Activated naive CD4-positive, alpha-beta T cell treated with anti-CD3 and anti-CD28 coated beads for 36 hours (primary cell): ENCODE measurements at regions not wholly inside any gene's neighbourhood (a gene's known extent, or its start where the extent isn't known, plus 50 kb on each side); places are given as distances from the start of the nearest gene placed in this dataset.

Experiments
- CTCF ChIA-PET: fragments of 350-600 bp; sonication (Branson Sonifier 250); formaldehyde crosslinking; loops from one replicate; lab custom pipeline; 2021; ENCODE audit warnings: antibody characterized with exemption; lab: Charles Lee
- DNase-seq: peaks from one replicate; pipeline ENCODE4 v3.0.0-alpha.2; 2020
- H3K27ac Mint-ChIP-seq: one replicate; pipeline ENCODE4 v1.8.0; 2021; ENCODE audit warnings: mild to moderate bottlenecking, mixed read lengths
- H3K27me3 Mint-ChIP-seq: one replicate; pipeline ENCODE4 v1.8.0; 2021; ENCODE audit warnings: low read depth, mixed read lengths
- H3K36me3 Mint-ChIP-seq: one replicate; pipeline ENCODE4 v1.8.0; 2021; ENCODE audit warnings: low read depth, mixed read lengths
- H3K4me1 Mint-ChIP-seq: one replicate; pipeline ENCODE4 v1.8.0; 2021; ENCODE audit warnings: low read depth, mixed read lengths
- H3K4me3 Mint-ChIP-seq: one replicate; pipeline ENCODE4 v1.8.0; 2021; ENCODE audit warnings: mild to moderate bottlenecking, moderate library complexity, mixed read lengths
- H3K9me3 Mint-ChIP-seq: one replicate; pipeline ENCODE4 v1.8.0; 2021; ENCODE audit warnings: mixed read lengths
- intact Hi-C: fragments of 100-400 bp; cut with micrococcal nuclease; formaldehyde crosslinking; loops from one replicate; pipeline ENCODE4 v1.15.1; 2023

DNA sequence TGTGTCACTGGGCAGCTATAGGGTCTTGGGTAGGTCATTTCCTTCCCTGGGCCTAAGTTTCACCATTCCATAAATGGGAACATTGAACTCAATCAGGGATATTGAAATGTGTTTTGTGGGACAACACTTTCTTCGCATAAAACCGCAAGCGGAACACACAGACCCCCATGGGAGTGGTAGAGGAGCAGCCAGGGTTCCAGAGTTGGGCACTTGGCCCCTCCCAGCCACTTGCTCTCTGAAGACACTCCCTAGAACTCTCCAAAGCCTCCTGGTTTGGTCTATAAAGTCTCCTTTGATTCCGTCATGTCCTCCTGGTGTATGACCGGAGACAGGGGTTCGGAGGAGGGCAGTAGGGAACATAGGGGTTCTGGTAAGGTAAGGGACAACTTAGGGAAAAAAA, 271.7 kb downstream of the UACA start:
- Mint-ChIP-seq H3K36me3 (no peaks in the 10 kb centered on the region), H3K27me3 (peaks cover 1% of the 10 kb centered on the region), H3K9me3 (no peaks in the 10 kb centered on the region), H3K27ac (peak overlapping the region; percentile 95), H3K4me1 (peaks cover 64% of the 10 kb centered on the region), H3K4me3 (peak overlapping the region; percentile 44)
- CTCF ChIA-PET = interaction anchor here (1.1 to 7.4 kb wide), 5 partner anchors 10 to 92 kb away, joined by 3 to 120 read pairs (median 6); no protein-coding TSS in a partner anchor
- DNase-seq = no peak
- intact Hi-C loops = loop anchor here (1.0 to 5.0 kb wide), 13 partner anchors 11 to 1023 kb away; no protein-coding TSS in a partner anchor

DNA sequence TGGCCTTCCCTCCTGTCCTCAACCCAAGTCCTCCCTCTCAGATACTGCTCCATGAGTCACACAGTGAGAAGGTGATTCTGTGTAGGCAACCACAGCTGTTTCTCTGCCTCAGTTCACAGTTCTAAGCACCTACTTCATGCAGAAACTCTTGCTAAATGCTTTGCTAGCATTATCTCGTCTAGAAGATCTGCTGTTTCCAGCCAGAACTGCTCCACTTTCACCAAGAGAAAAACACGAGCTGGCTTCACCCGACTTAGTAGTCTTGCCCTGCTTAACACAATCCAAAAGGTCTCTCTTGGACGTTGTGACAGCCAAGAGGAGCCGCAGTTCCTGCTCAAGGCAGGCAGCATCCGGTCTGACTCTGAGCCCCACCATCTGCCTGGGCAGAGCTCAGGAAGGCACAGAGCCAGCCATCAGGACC, 272.1 kb downstream of the UACA start:
- H3K36me3 Mint-ChIP-seq = no peaks in the 10 kb centered on the region

GRCh38 chr15:70490838-70491155, 272.6 kb downstream of the UACA start:
- no peak overlapping the region for H3K27ac Mint-ChIP-seq
- H3K36me3 Mint-ChIP-seq = no peaks in the 10 kb centered on the region
- no peak overlapping the region for H3K4me3 Mint-ChIP-seq
- CTCF ChIA-PET = interaction anchor here (0.7 to 7.4 kb wide), 6 partner anchors 11 to 393 kb away, joined by 3 to 120 read pairs (median 6); partner anchors contain the start of gene TLE3
- peaks cover under 1% of the 10 kb centered on the region for H3K27me3 Mint-ChIP-seq
- H3K9me3 Mint-ChIP-seq = no peaks in the 10 kb centered on the region
- peaks cover 69% of the 10 kb centered on the region for H3K4me1 Mint-ChIP-seq
- no peak for DNase-seq
- intact Hi-C loops = loop anchor here (5.0 kb wide), 2 partner anchors 348 to 913 kb away; no protein-coding TSS in a partner anchor

More for the DNA sequence above, 272.1 kb downstream of the UACA start:
- H3K4me1 Mint-ChIP-seq = peaks cover 69% of the 10 kb centered on the region
- peaks cover 1% of the 10 kb centered on the region for H3K27me3 Mint-ChIP-seq
- H3K9me3 Mint-ChIP-seq = no peaks in the 10 kb centered on the region
- H3K27ac Mint-ChIP-seq = peak overlapping the region; percentile 95
- intact Hi-C loops = loop anchor here (5.0 kb wide), 2 partner anchors 349 to 914 kb away; no protein-coding TSS in a partner anchor
- no peak overlapping the region for H3K4me3 Mint-ChIP-seq
- peak; percentile 55 for DNase-seq
- CTCF ChIA-PET = interaction anchor here (1.2 to 7.4 kb wide), 4 partner anchors 10 to 92 kb away, joined by 3 to 120 read pairs (median 6); no protein-coding TSS in a partner anchor

DNA sequence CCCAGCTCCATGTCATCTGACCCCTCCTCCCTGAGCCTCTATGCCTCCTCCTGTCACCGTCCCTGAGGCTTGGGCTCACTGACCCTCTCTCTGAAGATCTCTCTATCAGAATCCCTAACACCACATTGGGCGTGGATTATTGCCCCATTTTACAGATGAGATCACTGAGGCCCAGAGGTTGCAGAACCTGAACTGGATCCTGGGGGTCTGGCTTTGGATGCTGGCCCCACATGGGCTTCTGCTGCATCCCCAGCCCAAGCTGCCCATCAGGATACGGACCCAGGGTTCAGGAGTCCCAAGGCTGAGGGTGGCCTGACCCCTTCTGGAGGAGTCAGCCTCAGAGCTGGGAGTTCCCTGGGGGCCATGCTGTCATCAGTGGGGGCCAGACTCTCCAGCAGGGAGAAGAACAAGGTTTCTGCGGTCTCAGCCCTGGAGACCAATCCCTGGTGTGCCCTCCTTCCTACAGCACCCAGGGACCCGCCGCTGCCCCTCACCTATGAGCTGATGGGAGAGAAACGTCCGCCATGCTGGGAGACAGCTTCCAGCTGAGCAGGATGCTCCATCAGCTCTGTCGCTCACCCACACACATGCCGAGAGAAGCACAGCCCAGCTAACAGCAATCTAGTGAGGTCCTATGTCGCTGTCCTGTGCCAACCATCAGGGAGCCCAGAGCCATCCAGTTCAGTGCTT, 273.1 kb downstream of the UACA start:
- Mint-ChIP-seq H3K27ac (no peak overlapping the region), H3K4me1 (peaks cover 64% of the 10 kb centered on the region), H3K27me3 (no peaks in the 10 kb centered on the region), H3K4me3 (no peak overlapping the region), H3K36me3 (no peaks in the 10 kb centered on the region), H3K9me3 (no peaks in the 10 kb centered on the region)
- intact Hi-C loops = loop anchor here (5.0 kb wide), 2 partner anchors 348 to 913 kb away; no protein-coding TSS in a partner anchor
- no peak for DNase-seq
- CTCF ChIA-PET = interaction anchor here (0.7 to 7.4 kb wide), 5 partner anchors 10 to 393 kb away, joined by 3 to 120 read pairs (median 6); partner anchors contain the start of gene TLE3

DNA sequence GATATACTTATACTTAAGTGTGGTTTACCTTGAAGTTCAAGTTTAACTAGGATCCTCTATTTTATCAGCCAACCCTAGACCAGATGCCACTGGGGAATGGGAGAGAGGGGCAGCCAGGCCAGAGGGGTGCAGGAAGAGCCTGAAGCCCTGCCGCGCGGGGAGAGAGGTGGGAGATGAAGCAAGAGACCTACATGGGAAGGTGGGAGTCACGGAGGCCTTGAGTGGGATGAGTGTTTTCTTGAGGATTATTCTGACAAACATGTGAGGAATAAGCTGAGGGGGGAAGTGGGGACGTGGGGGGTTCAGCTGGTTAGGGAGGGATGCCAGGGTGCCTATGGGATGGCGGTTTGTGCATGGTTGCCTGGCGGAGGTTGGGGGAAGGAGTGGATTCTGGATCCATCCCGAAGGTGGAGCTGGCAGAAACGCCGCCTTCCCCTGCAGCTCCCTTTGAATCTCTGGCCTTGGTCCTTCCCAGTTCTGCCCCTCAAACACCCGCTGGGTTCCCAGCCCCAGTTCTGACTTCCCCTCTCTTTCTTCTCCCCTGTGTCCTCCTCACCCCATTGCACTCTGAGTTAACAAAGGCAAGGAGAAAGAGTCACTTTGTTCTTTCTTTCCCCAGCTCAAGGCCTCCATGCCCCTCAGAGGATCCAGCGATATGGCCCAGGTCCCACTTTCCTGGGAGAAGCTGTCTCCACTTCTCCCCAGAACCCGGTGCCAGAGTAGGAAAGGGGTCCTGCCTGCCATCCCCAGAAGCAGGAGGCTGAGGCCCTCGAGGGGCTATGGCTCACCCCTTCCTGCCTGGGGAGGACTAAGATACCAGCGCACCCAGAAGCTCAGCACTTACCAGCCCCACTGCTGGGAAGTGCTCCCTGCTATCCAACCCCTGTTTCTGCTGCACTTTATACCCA, 274.2 kb downstream of the UACA start:
- CTCF ChIA-PET = interaction anchor here (0.7 to 7.4 kb wide), 13 partner anchors 9 to 912 kb away, joined by 3 to 120 read pairs (median 3); no protein-coding TSS in a partner anchor
- DNase-seq = no peak
- no peaks in the 10 kb centered on the region for H3K36me3 Mint-ChIP-seq
- intact Hi-C loops = loop anchor here (2.0 to 10.0 kb wide), 2 partner anchors 22 to 124 kb away; no protein-coding TSS in a partner anchor
- no peak overlapping the region for H3K4me3 Mint-ChIP-seq
- peaks cover 53% of the 10 kb centered on the region for H3K4me1 Mint-ChIP-seq
- H3K27ac Mint-ChIP-seq = no peak overlapping the region
- no peaks in the 10 kb centered on the region for H3K9me3 Mint-ChIP-seq
- H3K27me3 Mint-ChIP-seq = no peaks in the 10 kb centered on the region

GRCh38 chr15:70488002-70488605, 275.3 kb downstream of the UACA start:
- H3K36me3 Mint-ChIP-seq = no peaks in the 10 kb centered on the region
- intact Hi-C loops = loop anchor here (2.0 to 10.0 kb wide), 2 partner anchors 21 to 123 kb away; no protein-coding TSS in a partner anchor
- CTCF ChIA-PET = interaction anchor here (0.6 to 7.4 kb wide), 29 partner anchors 8 to 1020 kb away, joined by 3 to 120 read pairs (median 3); no protein-coding TSS in a partner anchor
- no peak overlapping the region for H3K27ac Mint-ChIP-seq
- H3K9me3 Mint-ChIP-seq = no peaks in the 10 kb centered on the region
- peaks cover 42% of the 10 kb centered on the region for H3K4me1 Mint-ChIP-seq
- H3K27me3 Mint-ChIP-seq = peaks cover 2% of the 10 kb centered on the region
- H3K4me3 Mint-ChIP-seq = no peak overlapping the region
- DNase-seq = peak; percentile 84

- intact Hi-C loops = loop anchor here (10.0 kb wide), 1 partner anchor 123 kb away; no protein-coding TSS in a partner anchor
- no peak overlapping the region for H3K27ac Mint-ChIP-seq
Observed at GRCh38 chr15:70487387-70487740, 276.0 kb downstream of the UACA start.

DNA sequence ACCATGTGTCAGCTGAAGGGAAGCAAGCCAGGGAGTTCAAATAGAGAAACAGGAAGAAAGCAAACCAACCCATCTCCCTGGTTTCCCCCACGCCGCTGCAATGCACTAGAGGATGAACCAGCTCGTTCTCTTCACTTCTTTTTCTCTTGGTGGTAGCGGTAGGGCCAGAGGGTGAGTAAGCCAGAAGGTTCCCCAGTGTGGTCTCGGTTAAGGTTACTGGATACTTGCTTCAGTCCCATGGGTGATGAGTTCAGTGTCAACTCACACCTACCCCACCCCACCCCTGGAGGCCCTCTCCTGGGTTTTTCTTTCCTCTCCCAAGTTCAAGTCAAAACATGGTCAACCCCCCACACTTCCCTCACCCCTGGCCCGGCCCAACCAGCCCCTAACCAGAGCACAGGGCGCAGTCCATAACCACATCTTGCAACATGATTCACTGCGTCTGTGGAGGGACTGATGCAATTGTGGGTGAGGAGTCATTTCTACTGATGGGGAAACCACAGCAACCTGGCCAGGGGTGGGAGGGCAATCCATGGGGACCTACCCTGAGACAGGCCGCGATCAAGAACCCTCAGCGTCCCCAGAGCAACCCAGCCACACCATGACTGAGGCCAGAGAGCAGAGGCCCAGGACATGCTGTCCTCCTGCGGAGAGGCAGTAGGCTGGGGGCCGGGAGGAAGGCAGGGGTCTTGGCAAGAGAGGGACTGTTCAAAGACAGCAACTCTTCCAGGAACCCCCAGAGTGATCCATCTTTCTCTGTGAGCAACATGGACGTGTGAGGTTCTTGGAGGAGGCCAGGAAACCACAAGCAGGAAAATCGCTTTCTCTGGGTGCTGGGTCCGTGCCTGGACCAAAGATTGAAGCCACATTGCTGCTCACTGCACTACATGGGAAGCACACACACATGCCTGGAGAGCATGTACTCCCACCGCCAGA, 276.6 kb downstream of the UACA start:
- Mint-ChIP-seq H3K27ac (peak overlapping the region; percentile 61), H3K27me3 (peaks cover 12% of the 10 kb centered on the region), H3K9me3 (no peaks in the 10 kb centered on the region), H3K36me3 (no peaks in the 10 kb centered on the region), H3K4me1 (peaks cover 28% of the 10 kb centered on the region), H3K4me3 (no peak overlapping the region)
- peak; percentile 76 for DNase-seq
- intact Hi-C loops = loop anchor here (1.0 to 10.0 kb wide), 2 partner anchors 122 to 386 kb away; no protein-coding TSS in a partner anchor
- CTCF ChIA-PET = interaction anchor here (0.8 to 7.4 kb wide), 14 partner anchors 8 to 1012 kb away, joined by 3 to 120 read pairs (median 4); no protein-coding TSS in a partner anchor

More at GRCh38 chr15:70487387-70487740, 276.0 kb downstream of the UACA start:
- Mint-ChIP-seq H3K27me3 (peaks cover 8% of the 10 kb centered on the region), H3K4me3 (no peak overlapping the region), H3K36me3 (no peaks in the 10 kb centered on the region), H3K9me3 (no peaks in the 10 kb centered on the region), H3K4me1 (peaks cover 35% of the 10 kb centered on the region)
- no peak for DNase-seq
- CTCF ChIA-PET = interaction anchor here (0.6 to 7.4 kb wide), 21 partner anchors 9 to 1013 kb away, joined by 3 to 120 read pairs (median 3); no protein-coding TSS in a partner anchor

DNA sequence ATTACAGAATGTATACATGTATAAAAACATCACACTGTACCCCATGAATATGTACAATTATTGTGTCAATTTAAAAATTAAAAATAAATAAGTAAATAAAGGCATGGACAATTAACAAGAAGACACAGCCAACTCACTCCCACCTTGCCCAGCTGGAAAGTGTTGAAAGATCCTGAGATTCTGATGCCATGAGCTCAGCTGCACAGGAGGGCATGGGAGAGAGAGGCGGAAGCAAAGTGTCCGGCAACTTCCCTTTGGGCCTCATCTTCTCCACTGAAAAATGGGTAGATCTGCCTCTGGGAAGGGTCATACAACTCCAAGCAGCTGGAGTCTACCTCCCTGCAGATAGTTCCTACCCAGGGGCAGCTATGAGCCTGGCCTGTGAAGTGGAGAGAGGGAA, 277.3 kb downstream of the UACA start:
- no peak for DNase-seq
- peaks cover 21% of the 10 kb centered on the region for H3K4me1 Mint-ChIP-seq
- no peaks in the 10 kb centered on the region for H3K9me3 Mint-ChIP-seq
- CTCF ChIA-PET = interaction anchor here (0.7 to 5.7 kb wide), 4 partner anchors 19 to 26 kb away, joined by 3 to 35 read pairs (median 4); no protein-coding TSS in a partner anchor
- intact Hi-C loops = loop anchor here (1.0 to 10.0 kb wide), 2 partner anchors 121 to 386 kb away; no protein-coding TSS in a partner anchor
- H3K27me3 Mint-ChIP-seq = peaks cover 12% of the 10 kb centered on the region
- H3K36me3 Mint-ChIP-seq = no peaks in the 10 kb centered on the region
- no peak overlapping the region for H3K27ac Mint-ChIP-seq
- no peak overlapping the region for H3K4me3 Mint-ChIP-seq

- DNase-seq = no peak
- Mint-ChIP-seq H3K4me1 (peaks cover 22% of the 10 kb centered on the region), H3K36me3 (no peaks in the 10 kb centered on the region), H3K27ac (no peak overlapping the region), H3K4me3 (no peak overlapping the region), H3K27me3 (peaks cover 12% of the 10 kb centered on the region), H3K9me3 (no peaks in the 10 kb centered on the region)
- intact Hi-C loops = loop anchor here (10.0 kb wide), 1 partner anchor 120 kb away; no protein-coding TSS in a partner anchor
- CTCF ChIA-PET = no interaction called here
Observed at GRCh38 chr15:70484993-70485392, 278.4 kb downstream of the UACA start.
